H1 (cell line): ENCODE measurements at regions not wholly inside any gene's neighbourhood (a gene's known extent, or its start where the extent isn't known, plus 50 kb on each side); places are given as distances from the start of the nearest gene placed in this dataset.

Source experiments
- CTCF ChIA-PET: fragments of 300-600 bp; sonication (Branson Sonifier 250); formaldehyde crosslinking; loops from one replicate; lab custom pipeline; 2021; ENCODE audit not compliant: partially characterized antibody; lab: Charles Lee
- POLR2A ChIA-PET: fragments of 300-600 bp; sonication (Branson Sonifier 250); formaldehyde crosslinking; loops from one replicate; lab custom pipeline; 2021; ENCODE audit warnings: inconsistent platforms; ENCODE audit not compliant: partially characterized antibody; lab: Charles Lee
- DNase-seq, 2 experiments: peaks; one replicate each; pipeline versions ENCODE4 v3.0.0 to v3.0.0-alpha.2; 2010 to 2022; ENCODE audit warnings: low spot score in 2 of 2, low read depth in 1 of 2, mixed read lengths in 1 of 2
- FAIRE-seq: peaks from 2 replicates; lab custom pipeline; 2011; peaks lifted over from hg19 to GRCh38; lab: Jason Lieb, UNC
- H2AFZ ChIP-seq: 2 replicates; pipeline ENCODE4 v1.8.1; 2012; ENCODE audit warnings: low read length, inconsistent platforms
- H2AK5ac ChIP-seq: 2 replicates; pipeline ENCODE4 v1.6.1; 2013; ENCODE audit warnings: low read depth, low read length
- H2BK120ac ChIP-seq: replicated peaks from 2 replicates; pipeline ENCODE3; 2013; ENCODE audit warnings: low read depth, low read length, inconsistent platforms
- H2BK12ac ChIP-seq: 2 replicates; pipeline ENCODE4 v1.6.1; 2013; ENCODE audit warnings: low read depth, low read length
- H2BK15ac ChIP-seq: 2 replicates; pipeline ENCODE4 v1.6.1; 2013; ENCODE audit warnings: low read length
- H2BK20ac ChIP-seq: 2 replicates; pipeline ENCODE4 v1.6.1; 2013; ENCODE audit warnings: low read length
- H2BK5ac ChIP-seq: 2 replicates; pipeline ENCODE4 v1.6.1; 2013; ENCODE audit warnings: low read depth, low read length
- H3K14ac ChIP-seq: 2 replicates; pipeline ENCODE4 v1.6.1; 2013; ENCODE audit warnings: inconsistent platforms; ENCODE audit not compliant: insufficient read length
- H3K18ac ChIP-seq: 2 replicates; pipeline ENCODE4 v1.6.1; 2013; ENCODE audit warnings: low read length; ENCODE audit errors: extremely low read depth
- H3K23ac ChIP-seq: 2 replicates; pipeline ENCODE4 v1.6.1; 2013; ENCODE audit warnings: inconsistent platforms; ENCODE audit not compliant: insufficient read length
- H3K23me2 ChIP-seq: 2 replicates; pipeline ENCODE4 v1.6.1; 2013; ENCODE audit warnings: low read depth, low read length
- H3K27ac ChIP-seq: 2 replicates; pipeline ENCODE4 v1.6.1; 2011; ENCODE audit warnings: low read depth, low read length, inconsistent platforms
- H3K27me3 ChIP-seq, 4 experiments: replicated peaks in 1 of 4; 1 replicate in 1 of 4; 2 replicates in 3 of 4; pipeline versions ENCODE4 v1.6.1 to v1.8.1; 2011 to 2013; ENCODE audit warnings: low read length in 3 of 4, mild to moderate bottlenecking in 3 of 4, inconsistent platforms in 2 of 4, mixed read lengths in 2 of 4, moderate library complexity in 1 of 4; ENCODE audit not compliant: control insufficient read depth in 3 of 4, insufficient read depth in 3 of 4; ENCODE audit errors: extremely low read depth in 1 of 4
- H3K36me3 ChIP-seq, 4 experiments: 2 replicates each; pipeline versions ENCODE4 v1.6.1 to v1.8.1; 2011 to 2013; ENCODE audit warnings: mild to moderate bottlenecking in 4 of 4, low read length in 3 of 4, moderate library complexity in 2 of 4, control low read depth in 1 of 4, inconsistent platforms in 1 of 4; ENCODE audit not compliant: insufficient read depth in 4 of 4, control insufficient read depth in 2 of 4
- H3K4ac ChIP-seq: replicated peaks from 2 replicates; pipeline ENCODE3; 2013; ENCODE audit warnings: low read length, low read depth, mixed read lengths, inconsistent platforms; ENCODE audit not compliant: insufficient read length
- H3K4me1 ChIP-seq, 4 experiments: replicated peaks in 1 of 4; 1 replicate in 1 of 4; 2 replicates in 3 of 4; pipeline versions ENCODE4 v1.6.1 to v1.8.1; 2011 to 2013; ENCODE audit warnings: low read length in 3 of 4, inconsistent platforms in 2 of 4, mixed read lengths in 1 of 4; ENCODE audit not compliant: insufficient read depth in 4 of 4, control insufficient read depth in 3 of 4
- H3K4me2 ChIP-seq, 2 experiments: 2 replicates each; pipeline versions ENCODE4 v1.6.1 to v1.8.1; 2011 to 2013; ENCODE audit warnings: low read depth in 2 of 2, low read length in 2 of 2, control low read depth in 1 of 2, inconsistent platforms in 1 of 2, mild to moderate bottlenecking in 1 of 2; ENCODE audit not compliant: insufficient read depth in 1 of 2
- H3K4me3 ChIP-seq, 4 experiments: fragments of 200-600, 300-600 bp in 1 of 4; sonication (generic), shearing (Covaris generic), sonication (Bioruptor Twin) in 1 of 4; 2 replicates each; pipeline versions ENCODE4 v1.5.1 to v1.8.1; 2011 to 2016; ENCODE audit warnings: low read length in 4 of 4, low read depth in 3 of 4, control low read depth in 2 of 4, inconsistent platforms in 2 of 4, mild to moderate bottlenecking in 2 of 4, mixed read lengths in 1 of 4, moderate library complexity in 1 of 4; ENCODE audit not compliant: insufficient read depth in 2 of 4; ENCODE audit errors: extremely low read depth in 1 of 4
- H3K56ac ChIP-seq: replicated peaks from 2 replicates; pipeline ENCODE3; 2013; ENCODE audit warnings: low read depth, mild to moderate bottlenecking, mixed read lengths, low read length, inconsistent platforms; ENCODE audit not compliant: insufficient read length
- H3K79me1 ChIP-seq: 2 replicates; pipeline ENCODE4 v1.6.1; 2013; ENCODE audit warnings: low read depth, low read length, control low read depth
- H3K79me2 ChIP-seq, 2 experiments: 2 replicates each; pipeline versions ENCODE4 v1.6.1 to v1.8.1; 2012 to 2013; ENCODE audit warnings: low read length in 2 of 2, mild to moderate bottlenecking in 2 of 2, inconsistent platforms in 1 of 2; ENCODE audit not compliant: insufficient read depth in 2 of 2, control insufficient read depth in 1 of 2
- H3K9ac ChIP-seq, 4 experiments: replicated peaks in 1 of 4; 1 replicate in 1 of 4; 2 replicates in 3 of 4; pipeline versions ENCODE4 v1.6.1 to v1.8.1; 2011 to 2013; ENCODE audit warnings: low read depth in 3 of 4, low read length in 3 of 4, control low read depth in 2 of 4, mild to moderate bottlenecking in 2 of 4, moderate library complexity in 2 of 4, inconsistent platforms in 1 of 4; ENCODE audit errors: extremely low read depth in 1 of 4
- H3K9me3 ChIP-seq, 2 experiments: 2 replicates each; pipeline versions ENCODE4 v1.6.1 to v1.8.1; 2012 to 2013; ENCODE audit warnings: mild to moderate bottlenecking in 2 of 2, moderate library complexity in 2 of 2, control low read depth in 1 of 2, inconsistent platforms in 1 of 2, low read depth in 1 of 2, low read length in 1 of 2, mixed read lengths in 1 of 2; ENCODE audit not compliant: insufficient read depth in 2 of 2
- H4K20me1 ChIP-seq, 2 experiments: replicated peaks in 1 of 2; 2 replicates each; pipeline versions ENCODE3 to v1.8.1; 2011 to 2013; ENCODE audit warnings: inconsistent platforms in 2 of 2, low read length in 2 of 2, mild to moderate bottlenecking in 1 of 2; ENCODE audit not compliant: insufficient read depth in 2 of 2, control insufficient read depth in 1 of 2
- H4K5ac ChIP-seq: 2 replicates; pipeline ENCODE4 v1.6.1; 2013; ENCODE audit warnings: low read length, low read depth, mixed read lengths, inconsistent platforms; ENCODE audit not compliant: insufficient read length
- H4K8ac ChIP-seq: 2 replicates; pipeline ENCODE4 v1.8.0; 2013; ENCODE audit warnings: mild to moderate bottlenecking, moderate library complexity, low read length, inconsistent platforms; ENCODE audit not compliant: insufficient read depth; ENCODE audit errors: extremely low read depth
- H4K91ac ChIP-seq: replicated peaks from 2 replicates; pipeline ENCODE3; 2013; ENCODE audit warnings: low read length, mixed read lengths, inconsistent platforms; ENCODE audit not compliant: insufficient read length
- ASH2L ChIP-seq: fragments of 200-600, 300-600 bp; sonication (generic); IDR thresholded peaks from one replicate; pipeline ENCODE4 v1.7.1; 2017; ENCODE audit warnings: low read length
- BRCA1 ChIP-seq: IDR thresholded peaks from 2 replicates; pipeline ENCODE4 v1.6.1; 2012; ENCODE audit warnings: low read depth, low read length, improper control_type of control experiment
- CTCF ChIP-seq, 3 experiments: IDR thresholded peaks; 1 replicate in 2 of 3; 2 replicates in 1 of 3; pipeline versions ENCODE4 v1.5.1 to v1.6.1; 2011; ENCODE audit warnings: low read length in 3 of 3, mild to moderate bottlenecking in 3 of 3, inconsistent platforms in 2 of 3, low read depth in 1 of 3, moderate library complexity in 1 of 3; ENCODE audit not compliant: insufficient read depth in 1 of 3; ENCODE audit errors: control extremely low read depth in 1 of 3
- EZH2 ChIP-seq: fragments of 200-600 bp; sonication (generic); IDR thresholded peaks from 2 replicates; pipeline ENCODE4 v1.7.1; 2012; ENCODE audit warnings: low read depth, mild to moderate bottlenecking, moderate library complexity, low read length, inconsistent platforms; ENCODE audit not compliant: severe bottlenecking
- NRF1 ChIP-seq: IDR thresholded peaks from 2 replicates; pipeline ENCODE4 v1.6.1; 2011; ENCODE audit warnings: mild to moderate bottlenecking, low read depth, low read length, improper control_type of control experiment
- RNF2 ChIP-seq: fragments of 200-900, 300-1000 bp; sonication (generic); IDR thresholded peaks from 2 replicates; pipeline ENCODE4 v1.7.1; 2016; ENCODE audit warnings: borderline replicate concordance, low read depth, mild to moderate bottlenecking, antibody characterized with exemption, low read length; ENCODE audit not compliant: poor library complexity, severe bottlenecking; ENCODE audit errors: missing control alignments
- SAP30 ChIP-seq: fragments of 300-600 bp; sonication (generic); IDR thresholded peaks from 2 replicates; pipeline ENCODE4 v1.7.1; 2012; ENCODE audit warnings: low read length, moderate library complexity, mild to moderate bottlenecking, inconsistent platforms; ENCODE audit not compliant: insufficient read depth, insufficient replicate concordance
- SP4 ChIP-seq: IDR thresholded peaks from 2 replicates; pipeline ENCODE4 v1.6.1; 2012; ENCODE audit warnings: low read length, inconsistent platforms
- ZNF274 ChIP-seq: IDR thresholded peaks from 2 replicates; pipeline ENCODE4 v1.7.0; 2012; ENCODE audit warnings: low read length, borderline replicate concordance; ENCODE audit errors: extremely low read depth
- WGBS, 2 experiments: shearing (Covaris generic) in 1 of 2; methylation state at CpG; one replicate each; pipeline versions ENCODE4 v1.1.6 to v1.1.7; 2013 to 2015; ENCODE audit warnings: low lambda C conversion rate in 2 of 2, mixed read lengths in 2 of 2, inconsistent platforms in 1 of 2, low coverage in 1 of 2, missing lambda C conversion rate in 1 of 2; ENCODE audit not compliant: insufficient replicate concordance in 2 of 2, insufficient coverage in 1 of 2, insufficient read length in 1 of 2; ENCODE audit errors: extremely low coverage in 1 of 2, missing lambda C conversion rate in 1 of 2; 5-methylcytosine and 5-hydroxymethylcytosine counted together
- TF ChIP-seq, protein P1 (sequence below): IDR thresholded peaks from 2 replicates; pipeline ENCODE4 v1.6.1; 2011; ENCODE audit warnings: low read depth, mild to moderate bottlenecking, low read length; ENCODE audit not compliant: insufficient read depth

GRCh38 chr4:41814565-41814964 lies 66.0 kb upstream of the PHOX2B start:
- CTCF ChIA-PET: interaction anchor here (0.6 to 4.5 kb wide), 25 partner anchors 8 to 428 kb away, joined by 3 to 25 read pairs (median 5); no protein-coding TSS in a partner anchor
- peak overlapping the region; percentile 95; the same call in 1 of the 2 replicates for H2AFZ ChIP-seq
- TF ChIP-seq EZH2 (peak; percentile 29), SAP30 (no peak), RNF2 (no peak), ZNF274 (no peak), CTCF (IDR thresholded peaks at IDR 0.05; ENCODE audit: control extremely low read depth in 1 of 3, insufficient read depth in 1 of 3, low read depth in 1 of 3, low read length in 3 of 3) (peak; percentile 61 to 78 (median 68)), BRCA1 (no peak), NRF1 (no peak), SP4 (no peak), ASH2L (no peak)
- TF ChIP-seq, protein P1, sequence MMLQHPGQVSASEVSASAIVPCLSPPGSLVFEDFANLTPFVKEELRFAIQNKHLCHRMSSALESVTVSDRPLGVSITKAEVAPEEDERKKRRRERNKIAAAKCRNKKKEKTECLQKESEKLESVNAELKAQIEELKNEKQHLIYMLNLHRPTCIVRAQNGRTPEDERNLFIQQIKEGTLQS: no peak

More at GRCh38 chr4:41814565-41814964, 66.0 kb upstream of the PHOX2B start:
- Histone ChIP-seq H2AK5ac (no peak overlapping the region), H2BK5ac (no peak overlapping the region), H3K4me1 (no peaks in the 10 kb centered on the region), H3K23ac (no peak overlapping the region), H4K91ac (no peak overlapping the region), H3K56ac (no peak overlapping the region), H3K4me2 (no peak overlapping the region), H2BK15ac (no peak overlapping the region), H3K4me3 (no peak overlapping the region), H4K8ac (no peak overlapping the region), H3K9me3 (no peaks in the 10 kb centered on the region), H2BK20ac (no peak overlapping the region), H3K4ac (no peak overlapping the region), H3K79me1 (no peaks in the 10 kb centered on the region), H3K36me3 (no peaks in the 10 kb centered on the region), H3K14ac (no peak overlapping the region), H4K20me1 (no peaks in the 10 kb centered on the region), H3K27me3 (no peaks in the 10 kb centered on the region), H3K18ac (no peak overlapping the region), H4K5ac (no peak overlapping the region), H3K79me2 (no peaks in the 10 kb centered on the region), H3K9ac (no peak overlapping the region), H2BK120ac (no peak overlapping the region), H3K23me2 (no peaks in the 10 kb centered on the region; the same call in 1 of the 2 replicates), H3K27ac (no peak overlapping the region), H2BK12ac (no peak overlapping the region)
- DNase-seq (peak in 1 of 2 experiments; percentile 58), FAIRE-seq (peak; percentile 84)
- WGBS, 2 experiments: 65% methylated on average over 10 of the region's 10 CpGs; no CpG with 5 or more reads in 1 of the 2 experiments
- POLR2A ChIA-PET: no interaction called here
